Lower leg skin (tissue), 4 donors: ENCODE measurements at regions not wholly inside any gene's neighbourhood (a gene's known extent, or its start where the extent isn't known, plus 50 kb on each side); places are given as distances from the start of the nearest gene placed in this dataset.
"Not testable (repeated sequence)": the region's sequence is repeated elsewhere in the genome, so short reads cannot be mapped to it uniquely, and the experiment has no call there.

Source experiments
- DNase-seq, 2 donors: peaks; one replicate each; pipeline ENCODE4 v3.0.0-alpha.2; 2019; ENCODE audit warnings: low spot score in 2 of 2
- H3K4me3 ChIP-seq: fragments of 200-600 bp; sonication (generic); 2 replicates; pipeline ENCODE4 v1.5.1; 2017; ENCODE audit warnings: mild to moderate bottlenecking, low read depth; ENCODE audit not compliant: poor library complexity, severe bottlenecking
- CTCF ChIP-seq, 3 donors: fragments of 450-650 bp; IDR thresholded peaks; one replicate each; pipeline ENCODE4 v1.5.1; 2016; ENCODE audit warnings: antibody characterized with exemption in 3 of 3, mild to moderate bottlenecking in 3 of 3, moderate library complexity in 2 of 3
- POLR2A ChIP-seq, 2 donors: fragments of 450-650 bp; IDR thresholded peaks; one replicate each; pipeline ENCODE4 v1.6.1; 2016 to 2017; ENCODE audit warnings: antibody characterized with exemption in 2 of 2, mild to moderate bottlenecking in 1 of 2, moderate library complexity in 1 of 2
- WGBS, 2 donors: methylation state at CpG; one replicate each; pipeline ENCODE4 v1.1.5; 2018; 5-methylcytosine and 5-hydroxymethylcytosine counted together
- intact Hi-C: fragments of 100-400 bp; cut with DNase I; formaldehyde crosslinking; loops from one replicate; pipeline ENCODE4 v1.15.0; 2023; ENCODE audit warnings: low total_unique reads

DNA sequence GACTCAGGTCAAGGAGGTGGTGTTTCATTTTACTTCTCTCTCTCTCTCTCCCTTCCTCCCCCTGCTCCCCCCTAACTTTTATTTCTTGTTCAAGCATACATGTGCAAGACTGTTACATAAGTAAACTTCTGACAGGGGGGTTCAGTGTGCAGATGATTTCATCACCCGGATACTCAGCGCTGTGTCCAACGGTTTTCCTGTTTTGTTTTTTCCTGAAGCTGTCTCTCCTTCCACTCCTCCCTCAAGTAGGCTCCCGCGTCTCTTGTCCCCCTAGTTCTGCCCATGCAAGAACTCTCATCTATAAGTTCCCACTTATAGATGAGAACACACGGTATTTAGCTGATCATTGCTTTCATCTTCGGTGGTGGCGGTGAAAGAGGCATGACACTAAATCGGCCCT, 751.9 kb upstream of the DEFB115 start:
- intact Hi-C loops, result no loop called here
- H3K4me3 ChIP-seq, result no peak overlapping the region
- DNase-seq, result no peak
- 81 to 92% methylated on average over 9 of the region's 9 CpGs for WGBS, 2 donors
- TF ChIP-seq CTCF (IDR thresholded peaks at IDR 0.05) (no peak), POLR2A (IDR thresholded peaks at IDR 0.05) (no peak)

DNA sequence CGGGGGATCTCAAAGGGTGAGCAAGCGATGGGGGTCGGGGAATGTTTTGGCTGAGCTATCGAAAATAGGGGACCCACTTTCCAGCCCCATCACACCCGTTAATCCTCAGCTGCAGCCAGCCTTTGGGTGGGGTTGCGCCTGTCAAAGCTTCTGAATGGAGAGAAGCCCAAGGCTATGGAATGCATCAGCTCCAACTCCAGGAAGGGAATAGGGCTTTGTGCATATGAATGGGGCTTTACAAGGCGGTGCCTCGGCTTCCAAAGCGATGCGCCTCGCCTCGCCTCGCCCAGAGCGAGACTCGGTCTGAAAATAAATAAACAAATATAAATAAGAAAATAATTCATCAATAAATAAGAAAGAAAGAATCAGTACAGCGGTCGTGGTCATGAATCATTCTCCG, 751.4 kb upstream of the DEFB115 start:
- H3K4me3 ChIP-seq, result no peak overlapping the region
- WGBS, 2 donors, result 72 to 83% methylated on average over 18 of the region's 18 CpGs
- DNase-seq, result no peak
- intact Hi-C loops, result no loop called here
- TF ChIP-seq CTCF (IDR thresholded peaks at IDR 0.05), result no peak
- TF ChIP-seq POLR2A (IDR thresholded peaks at IDR 0.05), result no peak

GRCh38 chr20:30508382-30508781, 749.1 kb upstream of the DEFB115 start:
- 93 to 94% methylated on average over 21 of the region's 21 CpGs for WGBS, 2 donors
- H3K4me3 ChIP-seq, intact Hi-C loops, DNase-seq: not testable (repeated sequence)

DNA sequence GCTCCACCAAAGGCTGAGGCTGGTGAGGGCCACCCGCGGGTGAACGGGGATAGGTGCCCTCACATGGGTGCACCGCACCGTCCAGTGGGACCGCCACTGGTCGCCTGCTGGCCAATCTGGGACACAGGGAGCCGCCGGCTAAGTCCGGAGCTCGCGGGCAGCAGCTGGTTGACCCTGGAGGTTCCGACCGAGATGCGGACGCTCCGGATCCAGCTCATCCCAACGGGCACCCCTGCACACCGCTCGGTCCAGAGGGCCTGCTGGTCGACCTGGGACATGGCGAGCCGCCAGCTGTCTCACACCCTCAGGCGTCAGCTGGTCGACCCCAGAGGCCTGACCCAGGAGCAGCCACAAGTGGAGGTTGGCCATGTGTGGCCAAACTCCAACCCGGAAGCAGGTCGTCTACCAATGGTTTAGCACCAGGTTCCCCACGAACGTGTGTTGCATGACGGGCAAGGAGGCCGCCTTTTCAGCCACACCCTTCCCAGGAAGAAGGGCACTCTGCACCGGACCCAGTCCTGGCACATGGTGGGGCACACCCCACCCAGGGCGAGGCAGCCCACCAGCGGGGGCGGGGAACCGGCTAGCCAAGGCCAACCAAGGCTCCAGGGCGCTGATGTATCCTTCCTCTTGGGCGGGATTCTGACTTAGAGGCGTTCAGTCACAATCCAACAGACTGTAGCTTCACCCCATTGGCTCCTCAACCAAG, 746.0 kb upstream of the DEFB115 start:
- WGBS, 2 donors, result 79 to 84% methylated on average over 30 to 39 of the region's 39 CpGs
- intact Hi-C loops, result no loop called here
- no peak for DNase-seq
- H3K4me3 ChIP-seq, result no peak overlapping the region
- TF ChIP-seq POLR2A (IDR thresholded peaks at IDR 0.05) (no peak), CTCF (IDR thresholded peaks at IDR 0.05) (no peak)

DNA sequence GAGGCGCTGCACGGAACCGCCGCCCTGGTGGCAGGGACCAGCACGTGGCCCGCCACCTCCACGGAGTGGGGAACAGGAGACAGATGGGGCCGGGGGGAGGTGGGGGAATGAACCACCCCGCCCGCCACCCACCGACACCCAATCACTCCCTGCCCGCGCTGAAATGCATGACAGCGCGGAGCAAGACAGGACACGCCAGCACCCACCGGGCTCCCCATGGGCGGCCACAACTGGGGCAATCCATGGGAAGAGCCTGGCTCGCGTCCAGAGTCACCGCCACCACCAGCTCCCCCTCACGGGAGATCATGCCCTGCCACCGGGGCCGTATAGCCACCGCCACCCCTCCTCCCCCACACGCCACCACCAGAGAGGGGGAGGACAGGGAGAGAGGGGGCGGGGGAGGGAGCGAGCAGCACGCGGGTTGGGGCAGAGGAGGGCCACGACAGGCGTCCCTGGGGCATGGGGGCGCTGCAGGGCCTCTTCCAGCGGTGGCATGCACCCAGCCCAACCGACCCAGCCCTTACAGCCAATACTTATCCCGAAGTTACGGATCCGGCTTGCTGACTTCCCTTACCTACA, 744.3 kb upstream of the DEFB115 start:
- H3K4me3 ChIP-seq, result no peak overlapping the region
- intact Hi-C loops, result no loop called here
- TF ChIP-seq CTCF (IDR thresholded peaks at IDR 0.05) (no peak), POLR2A (IDR thresholded peaks at IDR 0.05) (no peak)
- 86% methylated on average over 26 to 37 of the region's 38 CpGs for WGBS, 2 donors
- DNase-seq, result no peak

DNA sequence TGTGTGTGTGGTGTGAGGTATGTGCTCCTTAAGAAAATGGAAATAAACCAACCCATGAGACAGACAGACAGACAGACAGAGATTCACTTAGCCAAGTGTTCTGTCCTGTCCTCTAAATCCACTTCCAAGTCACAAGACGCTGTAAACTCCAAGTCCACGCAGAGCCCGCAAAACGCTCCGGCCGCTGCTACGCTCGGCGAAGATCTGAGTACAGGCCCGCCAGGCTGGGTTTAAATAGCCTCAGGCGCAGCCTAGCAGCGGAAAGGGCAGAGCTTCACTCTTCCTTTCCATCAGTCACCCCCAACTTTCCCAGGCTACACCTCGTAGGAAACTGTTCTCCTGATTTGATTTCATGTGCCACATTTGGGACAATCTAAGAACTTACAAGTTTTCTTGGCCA, 741.5 kb upstream of the DEFB115 start:
- intact Hi-C loops, result not testable (repeated sequence)

GRCh38 chr20:30518906-30519305, 738.6 kb upstream of the DEFB115 start:
- intact Hi-C loops, H3K4me3 ChIP-seq, DNase-seq: not testable (repeated sequence)
- WGBS, 2 donors, result 81 to 89% methylated on average over 9 to 10 of the region's 10 CpGs

More for the DNA sequence above, 741.5 kb upstream of the DEFB115 start:
- 91 to 93% methylated on average over 13 of the region's 13 CpGs for WGBS, 2 donors
- DNase-seq, H3K4me3 ChIP-seq: not testable (repeated sequence)

GRCh38 chr20:30521686-30522415, 735.6 kb upstream of the DEFB115 start:
- DNase-seq, H3K4me3 ChIP-seq, intact Hi-C loops: not testable (repeated sequence)
- WGBS, 2 donors, result 81 to 93% methylated on average over 15 of the region's 15 CpGs

DNA sequence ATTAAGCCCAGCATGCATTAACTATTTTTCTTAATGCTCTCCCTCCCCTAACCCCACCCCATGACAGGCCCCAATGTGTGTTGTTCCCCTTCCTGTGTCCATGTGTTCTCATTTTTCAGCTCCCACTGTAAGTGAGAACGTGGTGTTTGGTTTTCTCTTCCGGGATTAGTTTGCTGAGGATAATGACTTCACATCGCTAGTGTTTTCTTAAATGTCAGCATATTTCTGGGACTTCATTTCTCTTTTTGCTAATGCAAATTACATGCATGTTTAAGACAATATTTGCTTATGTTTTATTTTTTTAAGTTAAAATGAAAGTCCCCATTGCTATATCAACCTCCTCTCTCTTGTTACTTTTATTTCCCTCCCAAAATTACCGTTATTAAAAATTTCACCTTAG, 733.3 kb upstream of the DEFB115 start:
- intact Hi-C loops, H3K4me3 ChIP-seq, DNase-seq: not testable (repeated sequence)
- WGBS, 2 donors, result 82 to 88% methylated on average over 4 of the region's 4 CpGs

- H3K4me3 ChIP-seq, DNase-seq, intact Hi-C loops: not testable (repeated sequence)
- 64 to 73% methylated on average over 2 of the region's 2 CpGs for WGBS, 2 donors
These were observed 732.7 kb upstream of the DEFB115 start for GRCh38 chr20:30524761-30525160.
